HUES6 (cell line): ENCODE measurements at regions not wholly inside any gene's neighbourhood (a gene's known extent, or its start where the extent isn't known, plus 50 kb on each side); places are given as distances from the start of the nearest gene placed in this dataset.
"Not testable (repeated sequence)": the region's sequence is repeated elsewhere in the genome, so short reads cannot be mapped to it uniquely, and the experiment has no call there.

ENCODE experiments used
- H3K27ac ChIP-seq: 2 replicates; pipeline ENCODE4 v1.7.0; 2013; ENCODE audit warnings: low read depth, mild to moderate bottlenecking, low read length, inconsistent platforms
- H3K27me3 ChIP-seq: 2 replicates; pipeline ENCODE4 v1.6.1; 2013; ENCODE audit warnings: low read length; ENCODE audit not compliant: control insufficient read depth, insufficient read depth
- H3K36me3 ChIP-seq: 2 replicates; pipeline ENCODE4 v1.6.1; 2013; ENCODE audit warnings: low read length; ENCODE audit not compliant: control insufficient read depth, insufficient read depth
- H3K4me1 ChIP-seq: 2 replicates; pipeline ENCODE4 v1.6.1; 2013; ENCODE audit warnings: low read length; ENCODE audit not compliant: control insufficient read depth, insufficient read depth
- H3K4me3 ChIP-seq: 2 replicates; pipeline ENCODE4 v1.5.1; 2013; ENCODE audit warnings: low read depth, low read length
- H3K9ac ChIP-seq: one replicate; pipeline ENCODE4 v1.6.1; 2013; ENCODE audit warnings: mild to moderate bottlenecking, low read length
- H3K9me3 ChIP-seq: 2 replicates; pipeline ENCODE4 v1.6.1; 2013; ENCODE audit warnings: low read depth, low read length; ENCODE audit not compliant: control insufficient read depth, insufficient read depth

DNA sequence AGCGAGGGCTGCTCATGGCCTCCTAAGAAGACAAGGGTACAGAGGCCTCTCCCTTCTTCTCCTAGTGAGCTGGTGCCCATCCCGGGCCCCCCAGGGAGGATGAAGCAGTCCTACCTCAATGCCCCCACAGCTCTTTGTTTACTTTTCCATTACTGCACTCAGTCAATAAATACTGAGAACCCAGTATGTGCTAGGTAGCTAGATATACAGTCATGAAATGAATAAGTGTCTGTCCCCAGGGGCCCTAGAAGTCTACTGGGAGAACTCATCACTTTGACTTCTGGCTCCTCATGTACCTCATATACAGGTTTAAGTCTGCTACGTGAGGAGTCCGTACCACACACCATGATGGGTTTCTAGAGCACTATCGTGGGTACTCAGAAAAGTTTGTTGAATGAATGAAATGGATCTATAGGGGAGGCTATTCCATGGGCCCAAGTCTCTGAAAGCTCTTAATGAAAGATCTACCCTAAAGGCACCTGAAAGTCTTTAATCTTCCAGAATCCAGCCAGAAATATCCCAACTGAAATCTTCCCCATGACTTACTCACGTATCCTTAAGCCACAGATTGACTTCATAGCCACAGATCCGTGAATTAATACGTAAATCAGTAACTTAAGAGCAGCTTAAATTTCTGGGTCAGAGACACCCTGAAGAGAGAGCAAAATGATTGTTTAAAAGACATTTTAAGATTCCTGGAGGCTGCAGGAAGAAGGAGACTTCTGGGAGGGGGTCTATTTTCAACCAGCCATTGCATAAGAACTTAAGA lies 51.6 kb upstream of the POMP start:
- Histone ChIP-seq H3K9ac (no peak overlapping the region), H3K27me3 (no peaks in the 10 kb centered on the region), H3K36me3 (no peaks in the 10 kb centered on the region), H3K27ac (no peak overlapping the region), H3K9me3 (no peaks in the 10 kb centered on the region), H3K4me3 (no peak overlapping the region), H3K4me1 (peaks cover 4% of the 10 kb centered on the region; the same call in 1 of the 2 replicates)

DNA sequence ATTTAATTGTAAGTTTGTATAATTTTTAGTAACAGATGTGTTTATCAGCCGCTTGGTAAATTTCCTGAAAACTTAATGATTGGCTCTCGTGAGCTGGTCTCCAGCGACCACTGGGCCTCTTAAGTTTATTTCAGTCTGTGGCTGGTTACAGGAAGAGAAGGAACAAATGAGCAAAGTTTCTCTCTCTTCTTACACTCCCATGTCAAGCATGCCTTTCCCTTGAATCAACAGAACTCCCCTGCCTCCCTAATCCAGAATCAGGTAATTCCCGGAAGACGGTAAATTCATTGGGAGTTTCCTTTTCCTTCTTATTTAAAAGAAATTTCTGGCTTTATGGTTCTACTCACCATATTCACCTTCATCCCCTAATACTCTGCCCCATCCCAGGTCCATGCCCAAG lies 52.5 kb upstream of the POMP start:
- H3K9me3 ChIP-seq = no peaks in the 10 kb centered on the region
- no peak overlapping the region for H3K9ac ChIP-seq
- H3K36me3 ChIP-seq = no peaks in the 10 kb centered on the region
- H3K27ac ChIP-seq = no peak overlapping the region
- H3K4me3 ChIP-seq = no peak overlapping the region
- H3K4me1 ChIP-seq = no peaks in the 10 kb centered on the region; the same call in 1 of the 2 replicates
- H3K27me3 ChIP-seq = no peaks in the 10 kb centered on the region

DNA sequence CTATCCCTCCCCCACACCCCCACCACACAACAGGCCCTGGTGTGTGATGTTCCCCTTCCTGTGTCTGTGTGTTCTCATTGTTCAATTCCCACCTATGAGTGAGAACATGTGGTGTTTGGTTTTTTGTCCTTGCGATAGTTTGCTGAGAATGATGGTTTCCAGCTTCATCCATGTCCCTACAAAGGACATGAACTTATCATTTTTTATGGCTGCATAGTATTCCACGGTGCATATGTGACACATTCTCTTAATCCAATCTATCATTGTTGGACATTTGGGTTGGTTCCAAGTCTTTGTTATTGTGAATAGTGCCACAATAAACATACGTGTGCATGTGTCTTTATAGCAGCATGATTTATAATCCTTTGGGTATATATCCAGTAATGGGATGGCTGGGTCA lies 53.8 kb upstream of the POMP start:
- not testable (repeated sequence) for H3K36me3 ChIP-seq, H3K27me3 ChIP-seq, H3K4me3 ChIP-seq, H3K4me1 ChIP-seq, H3K27ac ChIP-seq, H3K9ac ChIP-seq, H3K9me3 ChIP-seq

DNA sequence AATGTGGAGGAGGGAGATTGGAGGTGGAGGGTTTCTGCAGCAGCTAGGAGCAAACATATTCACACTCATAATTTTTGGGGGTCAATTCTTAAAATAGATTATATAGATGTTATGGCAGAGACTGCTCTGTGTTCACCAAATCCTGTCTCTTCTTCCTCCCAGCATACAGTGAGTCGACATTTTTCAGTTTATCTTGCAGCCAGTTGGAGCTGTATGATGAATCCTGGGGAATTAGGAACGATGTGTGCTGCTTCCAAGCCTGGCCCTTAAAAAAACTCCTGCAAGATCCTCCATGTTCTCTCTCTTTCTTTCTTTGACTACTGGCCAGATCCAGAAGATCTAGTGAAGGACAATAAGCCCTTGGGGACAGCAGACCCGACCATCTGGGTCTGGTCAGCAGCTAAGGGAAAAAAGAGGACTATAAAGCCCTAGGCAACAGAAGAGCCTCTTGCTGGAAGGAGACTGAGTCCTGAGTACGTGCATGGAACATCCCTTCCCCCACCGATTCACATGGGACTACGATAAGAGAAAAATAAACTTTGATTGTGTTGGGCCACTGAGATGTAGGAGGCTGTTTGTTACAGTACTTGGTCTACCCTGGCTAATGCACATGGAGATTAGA lies 55.8 kb upstream of the POMP start:
- Histone ChIP-seq H3K4me3 (no peak overlapping the region), H3K27ac (no peak overlapping the region), H3K27me3 (no peaks in the 10 kb centered on the region), H3K36me3 (no peaks in the 10 kb centered on the region), H3K9ac (no peak overlapping the region), H3K4me1 (no peaks in the 10 kb centered on the region; the same call in 1 of the 2 replicates), H3K9me3 (peaks cover 7% of the 10 kb centered on the region; the same call in 1 of the 2 replicates)

- H3K4me1 ChIP-seq = no peaks in the 10 kb centered on the region; the same call in 1 of the 2 replicates
- no peak overlapping the region for H3K27ac ChIP-seq
- no peaks in the 10 kb centered on the region for H3K36me3 ChIP-seq
- no peak overlapping the region for H3K9ac ChIP-seq
- peaks cover 7% of the 10 kb centered on the region; the same call in 1 of the 2 replicates for H3K9me3 ChIP-seq
- no peaks in the 10 kb centered on the region for H3K27me3 ChIP-seq
- H3K4me3 ChIP-seq = no peak overlapping the region
Measured at GRCh38 chr13:28602580-28602979, 56.4 kb upstream of the POMP start.

- no peak overlapping the region for H3K4me3 ChIP-seq
- H3K9ac ChIP-seq = no peak overlapping the region
- peaks cover 7% of the 10 kb centered on the region; the same call in 1 of the 2 replicates for H3K9me3 ChIP-seq
- no peaks in the 10 kb centered on the region for H3K27me3 ChIP-seq
- H3K27ac ChIP-seq = no peak overlapping the region
- H3K36me3 ChIP-seq = no peaks in the 10 kb centered on the region
- H3K4me1 ChIP-seq = no peaks in the 10 kb centered on the region; the same call in 1 of the 2 replicates
Measured at GRCh38 chr13:28601581-28601980, 57.3 kb upstream of the POMP start.

DNA sequence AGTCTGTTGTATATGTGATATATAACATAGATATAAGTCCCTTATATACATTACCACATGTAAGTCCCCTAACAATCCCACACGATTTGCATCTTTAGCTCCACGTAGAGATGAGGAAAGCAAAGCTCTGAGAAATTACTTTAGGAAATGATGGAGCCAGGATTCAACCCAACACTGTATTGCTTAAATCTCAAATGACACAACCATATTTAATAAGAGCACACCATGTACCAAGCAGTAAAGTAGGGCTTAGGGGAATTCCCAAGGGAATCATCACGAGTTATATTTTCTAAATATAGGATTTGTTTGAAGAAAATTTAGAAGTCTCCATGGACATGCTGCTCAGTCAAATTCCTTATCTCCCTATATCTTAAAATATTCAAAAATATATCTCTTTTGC lies 61.3 kb upstream of the POMP start:
- Histone ChIP-seq H3K4me1 (no peaks in the 10 kb centered on the region), H3K27me3 (no peaks in the 10 kb centered on the region), H3K27ac (no peak overlapping the region)

DNA sequence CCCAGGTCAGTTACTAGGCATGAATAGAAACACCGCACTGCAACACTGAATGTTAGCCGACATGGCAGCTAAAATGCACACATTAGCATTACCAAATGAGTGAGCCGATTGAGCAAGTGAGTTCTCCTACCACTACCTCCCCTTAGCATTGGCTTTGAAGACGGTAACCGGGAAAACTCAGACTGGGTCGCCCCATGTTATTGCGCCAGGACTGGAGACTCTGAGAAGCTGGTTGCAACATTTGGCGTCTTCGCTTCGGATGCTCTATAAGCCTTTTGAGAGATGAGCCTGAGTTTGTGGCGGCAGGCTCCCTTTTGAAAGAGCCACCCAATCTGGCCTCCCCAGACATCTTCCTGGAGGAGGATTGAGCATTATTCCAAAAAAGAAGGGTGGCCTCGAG lies 68.5 kb upstream of the POMP start:
- H3K9me3 ChIP-seq = no peaks in the 10 kb centered on the region
- H3K27me3 ChIP-seq = no peaks in the 10 kb centered on the region
- no peak overlapping the region for H3K27ac ChIP-seq
- no peak overlapping the region for H3K9ac ChIP-seq
- peaks cover 10% of the 10 kb centered on the region for H3K4me1 ChIP-seq
- H3K4me3 ChIP-seq = no peak overlapping the region
- H3K36me3 ChIP-seq = no peaks in the 10 kb centered on the region

More for the DNA sequence above, 61.3 kb upstream of the POMP start:
- no peaks in the 10 kb centered on the region for H3K36me3 ChIP-seq
- no peak overlapping the region for H3K4me3 ChIP-seq
- H3K9ac ChIP-seq = no peak overlapping the region
- H3K9me3 ChIP-seq = peaks cover 7% of the 10 kb centered on the region; the same call in 1 of the 2 replicates

DNA sequence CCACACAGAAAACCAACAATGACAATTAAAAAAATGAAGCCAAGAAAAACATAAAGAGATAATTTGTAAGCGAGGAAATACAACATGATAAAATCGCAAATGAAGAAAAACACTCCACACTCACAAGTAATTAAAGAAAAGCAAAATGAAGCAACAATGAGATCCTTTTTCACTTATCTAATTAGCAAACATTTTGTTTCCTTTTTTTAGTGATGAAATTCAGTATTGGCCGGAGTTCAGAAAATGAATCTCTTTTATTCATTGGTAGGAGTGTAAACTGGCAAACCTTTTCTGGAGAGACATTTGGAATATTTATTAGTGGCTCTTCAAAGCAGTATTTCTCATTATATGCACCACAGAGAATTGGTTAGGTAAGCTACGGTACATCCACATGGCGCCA lies 70.6 kb upstream of the POMP start:
- Histone ChIP-seq H3K36me3 (no peaks in the 10 kb centered on the region), H3K4me1 (peaks cover 25% of the 10 kb centered on the region), H3K4me3 (no peak overlapping the region), H3K27me3 (no peaks in the 10 kb centered on the region), H3K9ac (no peak overlapping the region), H3K9me3 (no peaks in the 10 kb centered on the region), H3K27ac (no peak overlapping the region)

- Histone ChIP-seq H3K9me3 (no peaks in the 10 kb centered on the region), H3K4me1 (peaks cover 36% of the 10 kb centered on the region), H3K27me3 (no peaks in the 10 kb centered on the region), H3K36me3 (no peaks in the 10 kb centered on the region), H3K9ac (no peak overlapping the region), H3K27ac (no peak overlapping the region; the same call in 1 of the 2 replicates), H3K4me3 (no peak overlapping the region)
Measured at GRCh38 chr13:28587174-28587540, 71.8 kb upstream of the POMP start.

- Histone ChIP-seq H3K27me3 (no peaks in the 10 kb centered on the region), H3K9ac (no peak overlapping the region), H3K9me3 (no peaks in the 10 kb centered on the region), H3K4me3 (no peak overlapping the region), H3K27ac (peak overlapping the region; percentile 45; the same call in 1 of the 2 replicates), H3K36me3 (no peaks in the 10 kb centered on the region), H3K4me1 (peaks cover 38% of the 10 kb centered on the region)
Measured at GRCh38 chr13:28586439-28587173, 72.3 kb upstream of the POMP start.
